IMR-90 (cell line): ENCODE measurements at regions not wholly inside any gene's neighbourhood (a gene's known extent, or its start where the extent isn't known, plus 50 kb on each side); places are given as distances from the start of the nearest gene placed in this dataset.

Experiments used
- ATAC-seq: fragments of 200-7000 bp; cut with Tn5 transposase; 2 replicates; pipeline ENCODE4 v1.9.1; 2020; ENCODE audit warnings: low read depth, mild to moderate bottlenecking, moderate library complexity
- BruUV-seq: library from RNA; stranded (reverse); fragments of 400-500 nt; replicated peaks from 2 replicates; lab custom pipeline; 2021; lab: Mats Ljungman, UMichigan
- CTCF ChIA-PET: fragments of 300-600 bp; formaldehyde crosslinking; extraction: SDS; loops from one replicate; lab custom pipeline; 2021; ENCODE audit warnings: antibody characterized with exemption; lab: Yijun Ruan, JAX
- POLR2A ChIA-PET: fragments of 300-600 bp; sonication (Branson Sonifier 250); formaldehyde crosslinking; loops from one replicate; lab custom pipeline; 2022; ENCODE audit warnings: antibody characterized with exemption; ENCODE audit not compliant: unreplicated experiment; lab: Charles Lee
- DNase-seq: peaks from one replicate; pipeline ENCODE4 v3.0.0; 2013
- H2AFZ ChIP-seq: replicated peaks from 2 replicates; pipeline ENCODE3; 2013; ENCODE audit warnings: low read length, mild to moderate bottlenecking; ENCODE audit not compliant: poor library complexity
- H2AK5ac ChIP-seq: 2 replicates; pipeline ENCODE4 v1.6.1; 2013; ENCODE audit warnings: low read depth, low read length, inconsistent platforms
- H2AK9ac ChIP-seq: replicated peaks from 2 replicates; pipeline ENCODE3; 2013; ENCODE audit warnings: mild to moderate bottlenecking, low read depth, low read length, moderate library complexity; ENCODE audit not compliant: poor library complexity
- H2BK120ac ChIP-seq: 2 replicates; pipeline ENCODE4 v1.6.1; 2013; ENCODE audit warnings: low read depth, low read length, inconsistent platforms
- H2BK15ac ChIP-seq: 3 replicates; pipeline ENCODE4 v1.6.1; 2013; ENCODE audit warnings: low read depth, low read length, inconsistent platforms
- H2BK20ac ChIP-seq: 2 replicates; pipeline ENCODE4 v1.6.1; 2013; ENCODE audit warnings: low read depth, mild to moderate bottlenecking, inconsistent platforms, low read length, moderate library complexity
- H2BK5ac ChIP-seq: 2 replicates; pipeline ENCODE4 v1.6.1; 2013; ENCODE audit warnings: mild to moderate bottlenecking, low read depth, low read length, inconsistent platforms; ENCODE audit not compliant: poor library complexity, severe bottlenecking
- H3K14ac ChIP-seq: replicated peaks from 2 replicates; pipeline ENCODE4 v1.6.1; 2013; ENCODE audit warnings: low read depth, low read length, inconsistent platforms
- H3K18ac ChIP-seq: 2 replicates; pipeline ENCODE4 v1.6.1; 2013; ENCODE audit warnings: low read depth, low read length, control low read depth
- H3K23ac ChIP-seq: 2 replicates; pipeline ENCODE4 v1.6.1; 2013; ENCODE audit warnings: low read depth, low read length, inconsistent platforms
- H3K27ac ChIP-seq: 2 replicates; pipeline ENCODE4 v1.5.1; 2013; ENCODE audit warnings: mild to moderate bottlenecking, control low read depth, low read length; ENCODE audit not compliant: insufficient read depth
- H3K27me3 ChIP-seq: 2 replicates; pipeline ENCODE4 v1.6.1; 2013; ENCODE audit warnings: low read length; ENCODE audit not compliant: control insufficient read depth, insufficient read depth
- H3K36me3 ChIP-seq: 2 replicates; pipeline ENCODE4 v1.6.1; 2013; ENCODE audit warnings: low read length, mixed read lengths; ENCODE audit not compliant: control insufficient read depth, insufficient read depth
- H3K4ac ChIP-seq: 2 replicates; pipeline ENCODE4 v1.6.1; 2013; ENCODE audit warnings: low read depth, low read length, inconsistent platforms
- H3K4me1 ChIP-seq: 2 replicates; pipeline ENCODE4 v1.6.1; 2013; ENCODE audit warnings: low read length, mixed read lengths; ENCODE audit not compliant: control insufficient read depth, insufficient read depth
- H3K4me2 ChIP-seq: 2 replicates; pipeline ENCODE4 v1.6.1; 2013; ENCODE audit warnings: low read depth, mild to moderate bottlenecking, control low read depth, low read length, moderate library complexity
- H3K4me3 ChIP-seq: 2 replicates; pipeline ENCODE4 v1.5.1; 2013; ENCODE audit warnings: low read depth, mild to moderate bottlenecking, control low read depth, low read length, moderate library complexity; ENCODE audit not compliant: insufficient read depth
- H3K56ac ChIP-seq: 2 replicates; pipeline ENCODE4 v1.6.1; 2013; ENCODE audit warnings: low read length, inconsistent platforms; ENCODE audit not compliant: insufficient read depth; ENCODE audit errors: extremely low read depth
- H3K79me1 ChIP-seq, 2 experiments: 2 replicates each; pipeline ENCODE4 v1.6.1; 2013; ENCODE audit warnings: low read length in 2 of 2, inconsistent platforms in 1 of 2, low read depth in 1 of 2
- H3K9ac ChIP-seq: 2 replicates; pipeline ENCODE4 v1.6.1; 2013; ENCODE audit warnings: low read depth, low read length, control low read depth
- H3K9me1 ChIP-seq: 2 replicates; pipeline ENCODE4 v1.6.1; 2013; ENCODE audit warnings: low read length, inconsistent platforms; ENCODE audit not compliant: insufficient read depth
- H3K9me3 ChIP-seq: 2 replicates; pipeline ENCODE4 v1.6.1; 2013; ENCODE audit warnings: low read length; ENCODE audit not compliant: control insufficient read depth, insufficient read depth
- H4K20me1 ChIP-seq: 2 replicates; pipeline ENCODE4 v1.6.1; 2013; ENCODE audit warnings: low read length, inconsistent platforms; ENCODE audit not compliant: insufficient read depth
- H4K5ac ChIP-seq: 2 replicates; pipeline ENCODE4 v1.6.1; 2013; ENCODE audit warnings: mild to moderate bottlenecking, low read depth, low read length, control low read depth
- H4K8ac ChIP-seq, 2 experiments: 2 replicates each; pipeline ENCODE4 v1.6.1; 2013; ENCODE audit warnings: low read depth in 2 of 2, low read length in 2 of 2, control low read depth in 1 of 2, inconsistent platforms in 1 of 2
- H4K91ac ChIP-seq: 2 replicates; pipeline ENCODE4 v1.6.1; 2013; ENCODE audit warnings: low read depth, low read length, inconsistent platforms; ENCODE audit not compliant: insufficient read depth
- BHLHE40 ChIP-seq: fragments of 150-350 bp; IDR thresholded peaks from 2 replicates; pipeline ENCODE4 v1.6.1; 2016; ENCODE audit warnings: mild to moderate bottlenecking, low read depth, low read length
- CEBPB ChIP-seq: IDR thresholded peaks from 2 replicates; pipeline ENCODE4 v1.6.1; 2012; ENCODE audit warnings: low read depth, low read length, improper control_type of control experiment
- CTCF ChIP-seq: conservative IDR thresholded peaks from 2 replicates; pipeline ENCODE4 v1.5.1; 2012; ENCODE audit warnings: mild to moderate bottlenecking, low read depth, low read length, improper control_type of control experiment
- ELK1 ChIP-seq: fragments of 150-350 bp; IDR thresholded peaks from 2 replicates; pipeline ENCODE4 v1.6.1; 2016; ENCODE audit warnings: low read depth, mild to moderate bottlenecking, low read length, moderate library complexity, borderline replicate concordance
- FOS ChIP-seq: fragments of 150-350 bp; IDR thresholded peaks from 2 replicates; pipeline ENCODE4 v1.6.1; 2016; ENCODE audit warnings: low read depth, low read length
- MAFK ChIP-seq: IDR thresholded peaks from 2 replicates; pipeline ENCODE4 v1.6.1; 2012; ENCODE audit warnings: low read depth, low read length, improper control_type of control experiment
- MAZ ChIP-seq: IDR thresholded peaks from 2 replicates; pipeline ENCODE4 v1.6.1; 2012; ENCODE audit warnings: low read depth, mild to moderate bottlenecking, low read length, improper control_type of control experiment, moderate library complexity, borderline replicate concordance
- MXI1 ChIP-seq: IDR thresholded peaks from 2 replicates; pipeline ENCODE4 v1.6.1; 2012; ENCODE audit warnings: low read depth, mild to moderate bottlenecking, low read length, moderate library complexity, borderline replicate concordance
- NFE2L2 ChIP-seq: fragments of 150-350 bp; IDR thresholded peaks from 2 replicates; pipeline ENCODE4 v1.6.1; 2016; ENCODE audit warnings: low read depth, mild to moderate bottlenecking, low read length
- POLR2A ChIP-seq: IDR thresholded peaks from 2 replicates; pipeline ENCODE4 v1.6.1; 2012; ENCODE audit warnings: mild to moderate bottlenecking, low read depth, low read length
- RAD21 ChIP-seq: IDR thresholded peaks from 2 replicates; pipeline ENCODE4 v1.6.1; 2012; ENCODE audit warnings: low read length, improper control_type of control experiment
- RCOR1 ChIP-seq: IDR thresholded peaks from 2 replicates; pipeline ENCODE4 v1.6.1; 2012; ENCODE audit warnings: mild to moderate bottlenecking, low read length, improper control_type of control experiment; ENCODE audit not compliant: insufficient replicate concordance
- SMC3 ChIP-seq: fragments of 150-350 bp; IDR thresholded peaks from 2 replicates; pipeline ENCODE4 v1.6.1; 2016; ENCODE audit warnings: low read depth, mild to moderate bottlenecking, antibody characterized with exemption, low read length, moderate library complexity
- USF2 ChIP-seq: fragments of 150-350 bp; IDR thresholded peaks from 2 replicates; pipeline ENCODE4 v1.6.1; 2017; ENCODE audit warnings: mild to moderate bottlenecking, antibody characterized with exemption, low read length, low read depth
- WGBS, 2 experiments: methylation state at CpG; one replicate each; pipeline versions ENCODE4 v1.1.5 to v1.1.7; 2013; ENCODE audit warnings: missing lambda C conversion rate in 2 of 2; ENCODE audit not compliant: insufficient read length in 1 of 2; ENCODE audit errors: extremely low coverage in 2 of 2; 5-methylcytosine and 5-hydroxymethylcytosine counted together
- dilution Hi-C: fragments of 300-500 bp; cut with HindIII; formaldehyde crosslinking; loops from one replicate; pipeline ENCODE4 v1.14.3; 2018; ENCODE audit warnings: low sequenced_read_pairs; ENCODE audit not compliant: unreplicated experiment
- in situ Hi-C: fragments of 300-500 bp; cut with MboI; formaldehyde crosslinking; loops from 3 replicates; pipeline ENCODE4 v1.14.3; 2019; ENCODE audit warnings: low sequenced_read_pairs, inconsistent platforms, mixed read lengths
- intact Hi-C: fragments of 100-400 bp; cut with micrococcal nuclease; formaldehyde crosslinking; loops from 2 replicates; pipeline ENCODE4 v1.10.0; 2022

DNA sequence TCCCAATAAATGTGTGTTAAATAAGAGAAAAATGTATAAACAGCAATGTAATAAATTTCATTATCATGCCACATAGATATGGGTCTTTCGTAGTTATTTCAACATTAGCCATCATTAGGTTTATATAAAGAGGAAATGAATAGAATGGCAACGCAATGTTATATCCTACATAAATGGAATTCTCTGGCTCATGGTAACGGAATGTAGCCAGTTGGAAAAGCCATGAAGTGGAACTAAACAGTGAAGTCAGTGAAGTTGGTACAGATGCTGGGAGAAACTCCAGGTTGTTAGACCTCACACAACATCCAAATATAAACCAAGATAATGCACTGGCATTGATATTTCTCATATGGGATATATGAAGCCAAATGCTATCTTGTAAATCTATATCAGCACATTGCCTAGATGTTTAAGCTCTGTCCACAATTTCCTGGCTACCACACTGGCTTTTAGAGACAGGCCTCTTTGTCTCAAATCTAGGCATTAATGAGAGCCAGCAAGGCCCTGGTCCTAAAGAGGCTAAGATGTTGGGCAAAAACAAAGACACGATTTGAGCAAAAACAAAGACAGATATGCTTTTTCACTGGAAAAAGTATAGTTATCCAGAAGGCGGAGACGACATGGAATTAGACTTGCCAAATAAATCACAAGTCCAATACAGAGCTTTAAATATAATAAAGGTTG, 861.0 kb downstream of the RPS29 start:
- Histone ChIP-seq H2BK120ac (peak overlapping the region; percentile 80), H2AFZ (no peak overlapping the region), H4K91ac (peak overlapping the region; percentile 91), H4K8ac (peak overlapping the region; percentile 52 to 67), H3K18ac (peak overlapping the region; percentile 87), H2BK15ac (peak overlapping the region; percentile 47; the same call in 2 of the 3 replicates), H3K14ac (0 out of 2 replicates have a peak overlapping the region, but pooled peaks have one; percentile 51), H3K36me3 (no peaks in the 10 kb centered on the region), H2AK5ac (peak overlapping the region; percentile 15; the same call in 1 of the 2 replicates), H3K9me1 (no peaks in the 10 kb centered on the region), H3K4me3 (no peak overlapping the region), H3K4me1 (peaks cover 5% of the 10 kb centered on the region; the same call in 1 of the 2 replicates), H3K27ac (peak overlapping the region; percentile 80; the same call in 1 of the 2 replicates), H4K20me1 (no peaks in the 10 kb centered on the region), H3K9me3 (no peaks in the 10 kb centered on the region), H2BK20ac (peak overlapping the region; percentile 77), H3K4ac (peak overlapping the region; percentile 60; the same call in 1 of the 2 replicates), H3K79me1 (no peaks in the 10 kb centered on the region), H3K9ac (no peak overlapping the region), H3K27me3 (no peaks in the 10 kb centered on the region), H2BK5ac (peak overlapping the region; percentile 96), H2AK9ac (no peak overlapping the region), H4K5ac (peak overlapping the region; percentile 89), H3K56ac (no peak overlapping the region), H3K23ac (no peak overlapping the region), H3K4me2 (no peak overlapping the region)
- no TSS peak for BruUV-seq
- TF ChIP-seq POLR2A (no peak), BHLHE40 (no peak), RCOR1 (no peak), ELK1 (no peak), CTCF (no peak), MAZ (no peak), MXI1 (no peak), NFE2L2 (no peak), MAFK (no peak), FOS (no peak), SMC3 (no peak), USF2 (no peak), CEBPB (no peak), RAD21 (no peak)
- dilution Hi-C loops (no loop called here), intact Hi-C loops (no loop called here), in situ Hi-C loops (no loop called here)
- DNase-seq (peak; percentile 85), ATAC-seq (peak; percentile 78)
- ChIA-PET CTCF (no interaction called here), POLR2A (no interaction called here)
- no CpG with 5 or more reads among the region's 6 CpGs for WGBS, 2 experiments
